ENCODE measurements at regions not wholly inside any gene's neighbourhood (a gene's known extent, or its start where the extent isn't known, plus 50 kb on each side); places are given as distances from the start of the nearest gene placed in this dataset.
"Not testable (repeated sequence)": the region's sequence is repeated elsewhere in the genome, so short reads cannot be mapped to it uniquely, and the experiment has no call there.

DNA sequence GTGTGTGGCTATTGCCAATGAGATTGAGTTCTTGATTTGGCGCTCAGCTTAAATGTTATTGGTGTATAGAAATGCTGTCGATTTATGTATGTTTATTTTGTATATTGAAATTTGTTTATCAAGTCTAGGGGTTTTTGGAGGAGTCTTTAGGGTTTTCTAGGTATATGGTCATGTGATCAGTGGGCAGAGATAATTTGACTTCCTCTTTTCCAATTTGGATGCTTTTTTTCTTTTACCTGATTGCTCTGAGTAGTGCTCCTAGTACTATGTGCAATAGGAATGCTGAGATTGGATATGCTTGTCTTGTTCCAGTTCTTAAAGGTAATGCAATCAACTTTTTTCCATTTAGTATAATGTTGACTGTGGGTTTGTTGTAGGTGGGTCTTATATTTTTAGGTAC is 99.8 kb upstream of the PMCH start:
- Mint-ChIP-seq H3K4me3 (no peak overlapping the region), H3K27me3 (ENCODE audit: low read depth) (no peaks in the 10 kb centered on the region), H3K9me3 (peaks cover 3% of the 10 kb centered on the region), H3K36me3 (ENCODE audit: low read depth) (no peaks in the 10 kb centered on the region), H3K4me1 (no peaks in the 10 kb centered on the region), H3K27ac (ENCODE audit: unreplicated experiment) (no peak overlapping the region)
- no peak for DNase-seq (ENCODE audit: low read depth, low spot score)
- TF ChIP-seq, protein P1, sequence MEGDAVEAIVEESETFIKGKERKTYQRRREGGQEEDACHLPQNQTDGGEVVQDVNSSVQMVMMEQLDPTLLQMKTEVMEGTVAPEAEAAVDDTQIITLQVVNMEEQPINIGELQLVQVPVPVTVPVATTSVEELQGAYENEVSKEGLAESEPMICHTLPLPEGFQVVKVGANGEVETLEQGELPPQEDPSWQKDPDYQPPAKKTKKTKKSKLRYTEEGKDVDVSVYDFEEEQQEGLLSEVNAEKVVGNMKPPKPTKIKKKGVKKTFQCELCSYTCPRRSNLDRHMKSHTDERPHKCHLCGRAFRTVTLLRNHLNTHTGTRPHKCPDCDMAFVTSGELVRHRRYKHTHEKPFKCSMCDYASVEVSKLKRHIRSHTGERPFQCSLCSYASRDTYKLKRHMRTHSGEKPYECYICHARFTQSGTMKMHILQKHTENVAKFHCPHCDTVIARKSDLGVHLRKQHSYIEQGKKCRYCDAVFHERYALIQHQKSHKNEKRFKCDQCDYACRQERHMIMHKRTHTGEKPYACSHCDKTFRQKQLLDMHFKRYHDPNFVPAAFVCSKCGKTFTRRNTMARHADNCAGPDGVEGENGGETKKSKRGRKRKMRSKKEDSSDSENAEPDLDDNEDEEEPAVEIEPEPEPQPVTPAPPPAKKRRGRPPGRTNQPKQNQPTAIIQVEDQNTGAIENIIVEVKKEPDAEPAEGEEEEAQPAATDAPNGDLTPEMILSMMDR (conservative IDR thresholded peaks at IDR 0.05), result no peak

DNA sequence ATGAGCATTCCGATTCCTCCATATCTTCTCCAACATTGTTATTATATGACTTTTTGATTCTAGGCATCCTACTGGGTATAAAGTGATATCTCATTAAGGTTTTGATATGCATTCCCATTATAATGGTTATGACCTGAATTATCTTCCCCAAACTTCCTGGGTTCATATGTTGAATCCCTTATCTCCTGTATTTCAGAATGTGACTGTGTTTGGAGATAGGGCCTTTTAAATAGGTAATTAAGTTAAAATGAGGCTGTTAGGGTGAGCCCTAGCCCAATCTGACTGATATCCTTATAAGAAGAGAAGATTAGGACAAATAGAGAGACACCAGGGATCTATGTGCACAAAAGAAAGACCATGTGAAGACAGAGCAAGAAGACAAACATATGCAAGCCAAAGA is 96.9 kb upstream of the PMCH start:
- no peak overlapping the region for H3K4me3 Mint-ChIP-seq
- H3K36me3 Mint-ChIP-seq (ENCODE audit: low read depth), result peaks cover 2% of the 10 kb centered on the region
- H3K9me3 Mint-ChIP-seq, result peaks cover 5% of the 10 kb centered on the region
- no peaks in the 10 kb centered on the region for H3K4me1 Mint-ChIP-seq
- H3K27me3 Mint-ChIP-seq (ENCODE audit: low read depth), result no peaks in the 10 kb centered on the region
- no peak for DNase-seq (ENCODE audit: low read depth, low spot score)
- H3K27ac Mint-ChIP-seq (ENCODE audit: unreplicated experiment), result no peak overlapping the region
- TF ChIP-seq, protein P1 (conservative IDR thresholded peaks at IDR 0.05), result no peak

DNA sequence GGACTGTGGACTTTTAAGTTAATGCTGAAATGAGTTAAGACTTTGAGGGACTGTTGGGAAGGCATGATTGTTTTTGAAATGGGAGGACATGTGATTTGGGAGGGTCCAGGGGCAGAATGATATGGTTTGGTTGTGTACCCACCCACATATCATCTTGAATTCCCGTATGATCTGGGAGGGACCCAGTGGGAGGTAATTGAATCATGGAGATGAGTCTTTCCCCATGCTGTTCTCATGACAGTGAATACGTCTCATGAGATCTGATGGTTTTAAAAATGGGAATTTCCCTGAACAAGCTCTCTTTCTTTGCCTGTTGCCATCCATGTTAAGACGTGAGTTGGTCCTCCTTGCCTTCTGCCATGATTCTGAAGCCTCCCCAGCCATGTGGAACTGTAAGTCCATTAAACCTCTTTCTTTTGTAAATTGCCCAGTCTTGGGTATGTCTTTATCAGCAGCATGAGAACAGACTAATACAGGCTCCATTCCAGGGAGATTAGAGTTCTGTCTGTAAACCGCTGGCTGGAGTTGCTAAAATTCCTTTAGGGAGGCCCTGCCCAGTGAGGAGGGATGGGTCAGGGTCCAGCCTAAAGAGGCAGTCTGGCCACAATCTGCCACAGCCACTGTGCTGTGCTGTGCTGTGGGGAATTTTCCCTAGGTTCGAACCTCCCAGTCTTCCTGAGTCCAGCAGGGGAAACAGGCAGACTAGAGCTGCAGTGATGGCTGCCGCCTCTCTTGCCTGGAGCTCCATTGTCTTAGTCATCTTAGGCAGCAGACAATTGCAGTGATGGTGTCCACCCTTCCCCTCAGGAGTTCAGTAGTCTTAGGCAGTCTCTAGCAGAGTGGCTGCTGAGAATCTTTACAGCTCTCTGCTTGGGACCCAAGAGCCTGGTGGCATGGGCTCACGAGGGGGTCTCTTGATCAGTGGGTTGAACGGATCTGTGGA is 94.1 kb upstream of the PMCH start:
- DNase-seq (ENCODE audit: low read depth, low spot score); H3K4me3 Mint-ChIP-seq; H3K27ac Mint-ChIP-seq (ENCODE audit: unreplicated experiment); H3K9me3 Mint-ChIP-seq; H3K36me3 Mint-ChIP-seq (ENCODE audit: low read depth); H3K4me1 Mint-ChIP-seq; H3K27me3 Mint-ChIP-seq (ENCODE audit: low read depth): not testable (repeated sequence)

DNA sequence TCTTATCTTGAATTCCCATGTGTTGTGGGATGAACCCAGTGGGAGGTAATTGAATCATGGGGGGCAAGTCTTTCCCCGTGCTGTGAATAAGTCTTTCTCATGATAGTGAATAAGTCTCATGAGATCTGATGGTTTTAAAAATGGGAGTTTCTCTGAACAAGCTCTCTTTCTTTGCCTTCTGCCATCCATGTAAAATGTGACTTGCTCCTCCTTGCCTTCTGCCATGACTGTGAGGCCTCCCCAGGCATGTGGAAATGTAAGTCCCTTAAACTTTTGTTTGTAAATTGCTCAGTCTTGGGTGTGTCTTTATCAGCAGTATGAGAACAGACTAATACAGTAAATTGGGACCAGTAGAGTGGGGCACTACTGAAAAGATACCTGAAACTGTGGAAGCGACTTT is 92.1 kb upstream of the PMCH start:
- H3K27me3 Mint-ChIP-seq (ENCODE audit: low read depth); H3K4me1 Mint-ChIP-seq; H3K4me3 Mint-ChIP-seq; H3K27ac Mint-ChIP-seq (ENCODE audit: unreplicated experiment); H3K9me3 Mint-ChIP-seq; H3K36me3 Mint-ChIP-seq (ENCODE audit: low read depth); DNase-seq (ENCODE audit: low read depth, low spot score): not testable (repeated sequence)

DNA sequence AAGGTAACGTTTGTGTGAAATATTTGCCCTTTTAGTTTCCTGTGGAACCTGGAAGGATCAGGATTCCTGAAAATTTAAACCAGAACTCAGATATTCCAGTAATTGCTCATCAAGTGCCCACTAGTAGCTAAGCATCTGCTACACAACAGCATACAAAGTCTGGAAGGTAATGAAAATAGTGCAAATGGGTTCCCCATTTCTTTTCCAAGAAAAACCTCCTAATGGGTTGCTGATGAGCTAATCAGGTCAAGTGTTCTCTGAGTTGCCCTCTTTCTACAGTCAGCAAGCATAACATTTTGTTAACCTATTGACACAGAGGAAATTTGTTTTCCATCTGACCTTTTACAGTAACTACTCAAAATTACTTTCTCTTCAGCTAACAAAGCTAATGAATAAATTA is 83.6 kb upstream of the PMCH start:
- H3K27ac Mint-ChIP-seq (ENCODE audit: unreplicated experiment), result no peak overlapping the region
- H3K27me3 Mint-ChIP-seq (ENCODE audit: low read depth), result peaks cover 13% of the 10 kb centered on the region
- DNase-seq (ENCODE audit: low read depth, low spot score), result no peak
- H3K4me3 Mint-ChIP-seq, result no peak overlapping the region
- no peaks in the 10 kb centered on the region for H3K4me1 Mint-ChIP-seq
- no peaks in the 10 kb centered on the region for H3K9me3 Mint-ChIP-seq
- TF ChIP-seq, protein P1 (conservative IDR thresholded peaks at IDR 0.05), result no peak
- no peaks in the 10 kb centered on the region for H3K36me3 Mint-ChIP-seq (ENCODE audit: low read depth)

DNA sequence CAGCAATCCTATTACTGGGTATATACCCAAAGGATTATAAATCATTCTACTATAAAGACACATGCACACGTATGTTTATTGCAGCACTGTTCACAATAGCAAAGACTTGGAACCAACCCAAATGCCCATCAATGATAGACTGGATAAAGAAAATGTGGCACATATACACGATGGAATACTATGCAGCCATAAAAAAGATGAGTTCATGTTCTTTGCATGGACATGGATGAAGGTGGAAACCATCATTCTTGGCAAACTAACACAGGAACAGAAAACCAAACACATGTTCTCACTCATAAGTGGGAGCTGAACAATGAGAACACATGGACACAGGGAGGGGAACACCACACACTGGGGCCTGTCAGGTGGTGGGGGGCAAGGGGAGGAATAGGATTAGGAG is 58.1 kb upstream of the PMCH start:
- H3K27ac Mint-ChIP-seq (ENCODE audit: unreplicated experiment); H3K27me3 Mint-ChIP-seq (ENCODE audit: low read depth); H3K4me3 Mint-ChIP-seq; H3K4me1 Mint-ChIP-seq; DNase-seq (ENCODE audit: low read depth, low spot score); H3K36me3 Mint-ChIP-seq (ENCODE audit: low read depth); H3K9me3 Mint-ChIP-seq: not testable (repeated sequence)

DNA sequence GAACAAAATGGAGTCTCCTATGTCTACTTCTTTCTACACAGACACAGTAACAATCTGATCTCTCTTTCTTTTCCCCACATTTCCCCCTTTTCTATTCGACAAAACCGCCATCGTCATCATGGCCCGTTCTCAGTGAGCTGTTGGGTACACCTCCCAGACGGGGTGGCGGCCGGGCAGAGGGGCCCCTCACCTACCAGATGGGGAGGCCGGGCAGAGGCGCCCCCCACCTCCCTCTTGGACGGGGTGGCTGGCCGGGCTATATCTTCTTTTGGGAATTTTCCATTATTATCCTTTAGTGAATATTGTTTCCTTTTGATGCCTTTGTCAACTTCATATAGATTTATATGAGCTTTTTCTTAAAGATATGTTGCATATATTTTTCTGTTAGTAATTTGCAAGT is 53.4 kb upstream of the PMCH start:
- H3K4me1 Mint-ChIP-seq; H3K9me3 Mint-ChIP-seq; H3K27ac Mint-ChIP-seq (ENCODE audit: unreplicated experiment); H3K27me3 Mint-ChIP-seq (ENCODE audit: low read depth); H3K36me3 Mint-ChIP-seq (ENCODE audit: low read depth); H3K4me3 Mint-ChIP-seq; DNase-seq (ENCODE audit: low read depth, low spot score): not testable (repeated sequence)

Measured in neural crest cell (in vitro differentiated cells).